Activated CD8-positive, alpha-beta memory T cell treated with anti-CD3 and anti-CD28 coated beads for 1 hour (primary cell): ENCODE measurements at regions not wholly inside any gene's neighbourhood (a gene's known extent, or its start where the extent isn't known, plus 50 kb on each side); places are given as distances from the start of the nearest gene placed in this dataset.
"Not testable (repeated sequence)": the region's sequence is repeated elsewhere in the genome, so short reads cannot be mapped to it uniquely, and the experiment has no call there.

Experiments used
- DNase-seq, 2 donors: peaks; one replicate each; pipeline ENCODE4 v3.0.0-alpha.2; 2020; ENCODE audit warnings: low read depth in 1 of 2; ENCODE audit errors: extremely low read depth in 1 of 2

DNA sequence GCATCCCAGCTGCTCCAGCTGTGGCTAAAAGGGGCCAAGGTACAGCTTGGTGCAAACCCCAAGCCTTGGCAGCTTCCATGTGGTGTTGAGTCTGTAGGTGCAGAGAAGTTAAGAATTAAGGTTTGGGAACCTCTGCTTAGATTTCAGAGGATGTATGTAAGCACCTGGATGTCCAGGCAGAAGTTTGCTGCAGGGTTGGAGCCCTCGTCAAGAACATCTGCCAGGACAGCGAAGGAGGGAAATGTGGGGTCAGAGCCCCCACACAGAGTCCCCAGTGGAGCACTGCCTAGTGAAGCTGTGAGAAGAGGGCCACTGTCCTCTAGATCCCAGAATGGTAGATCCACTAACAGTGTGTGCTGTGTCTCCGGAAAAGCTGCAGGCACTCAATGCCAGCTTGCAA is 236.2 kb upstream of the ADRA1B start:
- no peak for DNase-seq

DNA sequence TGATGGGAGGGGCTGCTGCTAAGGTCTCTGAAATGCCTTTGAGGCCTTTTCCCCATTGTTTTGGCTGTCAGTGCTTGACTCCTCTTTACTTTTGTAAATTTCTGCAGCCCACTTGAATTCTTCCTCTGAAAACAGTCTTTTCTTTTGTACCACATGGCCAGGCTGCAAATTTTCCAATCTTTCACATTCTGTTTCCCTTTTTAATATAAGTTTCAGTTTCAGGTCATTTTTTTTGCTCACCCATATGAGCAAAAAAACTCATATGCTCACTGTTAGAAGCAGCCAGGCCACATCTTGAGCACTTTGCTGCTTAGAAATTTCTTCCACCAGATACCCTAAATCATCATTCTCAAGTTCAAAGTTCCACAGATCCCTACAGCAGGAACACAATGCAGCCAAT is 234.6 kb upstream of the ADRA1B start:
- DNase-seq = no peak

DNA sequence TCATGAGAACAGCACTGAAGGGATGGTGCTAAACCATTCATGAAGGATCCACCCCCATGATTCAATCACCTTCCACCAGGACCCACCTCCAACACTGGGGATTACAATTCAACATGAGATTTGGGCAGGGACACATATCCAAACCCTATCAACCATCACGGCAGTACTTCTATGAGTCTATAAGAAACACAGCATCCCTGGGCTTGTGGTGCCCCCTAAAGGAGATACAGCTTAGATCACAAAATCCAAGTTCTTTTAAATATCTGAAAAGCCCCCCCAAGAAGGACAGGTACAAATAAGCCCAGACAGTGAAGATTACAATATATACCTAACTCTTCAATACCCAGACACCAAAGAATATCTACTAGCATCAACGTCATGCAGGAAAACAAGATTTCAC is 233.7 kb upstream of the ADRA1B start:
- no peak for DNase-seq

DNA sequence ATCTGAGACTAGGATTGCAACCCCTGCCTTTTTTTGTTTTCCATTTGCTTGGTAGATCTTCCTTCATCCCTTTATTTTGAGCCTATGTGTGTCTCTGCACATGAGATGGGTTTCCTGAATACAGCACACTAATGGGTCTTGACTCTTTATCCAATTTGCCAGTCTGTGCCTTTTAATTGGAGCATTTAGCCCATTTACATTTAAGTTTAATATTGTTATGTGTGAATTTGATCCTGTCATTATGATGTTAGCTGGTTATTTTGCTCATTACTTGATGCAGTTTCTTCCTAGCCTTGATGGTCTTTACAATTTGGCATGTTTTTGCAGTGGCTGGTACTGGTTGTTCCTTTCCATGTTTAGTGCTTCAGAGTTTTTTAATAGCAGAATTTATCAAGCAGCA is 228.4 kb upstream of the ADRA1B start:
- DNase-seq = not testable (repeated sequence)

DNA sequence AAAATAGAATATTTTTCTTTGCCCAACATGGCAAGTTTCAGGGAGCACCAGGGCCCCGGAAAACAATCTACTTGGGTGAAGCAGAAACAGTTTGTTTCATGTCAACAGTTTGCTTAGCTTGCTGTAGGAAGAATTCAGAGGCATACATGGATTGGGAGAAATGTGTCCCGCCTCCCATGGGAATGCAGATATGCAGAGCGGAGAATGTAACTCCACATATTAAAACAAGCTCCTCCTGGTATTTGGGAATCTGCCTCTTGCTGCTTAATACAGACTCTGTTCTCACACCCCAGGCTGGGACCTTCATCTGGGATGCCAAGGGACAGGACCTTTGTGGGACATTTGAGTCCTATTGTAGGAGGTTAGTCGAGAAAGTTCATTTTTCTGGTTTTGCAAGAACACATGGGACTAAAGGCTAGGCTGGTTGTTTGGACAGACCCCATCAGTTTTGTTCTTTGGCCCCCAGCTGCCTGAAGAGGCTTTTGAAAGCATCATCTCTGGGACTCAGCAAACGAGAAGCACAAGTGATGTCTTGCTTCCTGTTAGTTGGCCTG is 220.5 kb upstream of the ADRA1B start:
- DNase-seq = no peak

DNA sequence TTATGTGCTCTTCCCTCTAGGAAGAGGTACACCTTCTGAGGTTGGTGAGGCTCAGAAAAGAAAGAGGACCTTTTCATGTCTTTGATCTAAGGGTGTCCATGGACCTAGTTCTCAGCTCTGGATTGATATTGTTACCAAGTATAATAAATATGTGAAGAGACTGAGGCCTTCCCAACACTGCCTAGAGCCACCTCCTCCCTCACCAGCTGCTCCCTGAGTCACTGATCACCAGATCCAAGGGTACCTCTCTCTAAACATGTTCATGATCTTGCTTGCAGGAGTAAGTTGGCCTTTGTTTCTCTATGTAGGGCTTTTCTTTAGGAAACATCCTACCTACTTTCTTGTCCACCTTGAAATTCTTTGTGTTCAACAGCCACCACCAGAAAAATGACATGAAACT is 218.8 kb upstream of the ADRA1B start:
- no peak for DNase-seq

DNA sequence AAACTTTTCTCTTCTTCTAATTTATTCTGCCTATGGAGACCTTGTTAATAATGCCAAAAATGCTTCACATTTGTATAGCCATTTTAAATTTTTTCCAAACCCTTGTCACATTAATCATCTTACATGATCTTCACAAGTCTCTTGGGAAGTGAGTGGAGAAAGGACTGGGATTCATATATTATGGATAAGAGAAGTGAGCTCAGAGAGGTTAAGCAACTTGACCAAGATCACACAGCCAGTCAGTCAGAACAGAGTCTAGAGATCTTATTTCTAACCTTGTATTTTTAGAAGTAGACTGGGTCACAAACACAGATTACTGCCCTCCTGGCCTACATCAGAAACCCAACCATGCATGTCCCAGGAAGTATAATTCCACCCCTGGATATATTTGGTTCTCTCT is 218.0 kb upstream of the ADRA1B start:
- DNase-seq = no peak

DNA sequence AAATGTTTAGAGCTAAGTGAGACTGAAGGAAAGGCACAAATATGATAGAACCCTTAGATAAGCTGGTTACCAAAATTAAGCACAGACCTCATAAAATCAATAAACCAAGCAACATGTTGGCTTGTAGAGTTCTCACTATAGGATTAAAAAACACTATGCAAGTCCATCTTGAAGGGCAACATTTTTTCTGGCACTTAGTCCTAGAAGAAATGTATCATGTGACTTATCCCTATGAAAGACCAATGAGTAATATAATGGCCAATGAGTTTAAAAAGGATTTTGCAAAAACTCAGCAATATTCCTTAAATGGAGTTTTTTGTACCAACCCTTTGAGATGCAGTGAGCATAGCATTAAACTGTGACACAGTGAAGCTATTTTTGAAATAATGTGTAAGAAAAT is 216.3 kb upstream of the ADRA1B start:
- no peak for DNase-seq

DNA sequence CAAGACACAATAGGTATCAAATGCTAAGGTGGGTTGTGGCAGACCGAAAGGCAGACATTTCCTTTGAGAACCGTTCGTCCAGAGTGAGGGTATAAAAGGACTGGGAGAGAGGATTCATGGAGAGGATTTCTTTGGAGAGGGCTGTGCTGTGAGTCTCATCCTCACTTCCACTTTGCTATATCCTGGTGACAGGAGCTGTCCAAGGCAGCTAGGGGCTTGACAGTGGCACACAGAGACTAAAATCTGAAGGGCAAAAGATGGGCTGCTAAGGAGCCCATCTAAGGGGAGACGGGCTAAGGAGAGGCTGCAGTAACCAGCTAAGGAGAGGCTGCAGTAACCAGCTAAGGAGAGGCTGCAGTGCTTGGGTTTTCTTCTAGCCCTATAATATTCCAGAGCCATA is 214.0 kb upstream of the ADRA1B start:
- DNase-seq = no peak

DNA sequence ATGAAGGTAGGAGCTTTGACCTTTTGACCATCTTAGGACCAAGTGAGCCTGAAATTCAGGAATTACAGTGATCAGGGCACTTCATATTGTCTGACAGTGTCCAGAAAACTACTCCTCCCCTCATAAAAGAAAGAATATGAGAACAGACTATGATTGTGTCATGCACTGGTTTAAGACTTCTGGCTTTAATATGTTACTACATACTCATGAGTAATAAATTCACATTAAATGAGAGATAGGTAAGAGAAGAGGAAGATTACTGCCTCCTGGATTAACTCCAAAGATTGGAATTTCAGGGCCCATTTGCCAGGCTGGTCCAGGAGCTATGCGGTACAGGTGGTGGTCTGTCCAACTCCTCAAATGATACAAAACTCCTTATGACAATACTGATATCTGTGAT is 213.5 kb upstream of the ADRA1B start:
- no peak for DNase-seq

DNA sequence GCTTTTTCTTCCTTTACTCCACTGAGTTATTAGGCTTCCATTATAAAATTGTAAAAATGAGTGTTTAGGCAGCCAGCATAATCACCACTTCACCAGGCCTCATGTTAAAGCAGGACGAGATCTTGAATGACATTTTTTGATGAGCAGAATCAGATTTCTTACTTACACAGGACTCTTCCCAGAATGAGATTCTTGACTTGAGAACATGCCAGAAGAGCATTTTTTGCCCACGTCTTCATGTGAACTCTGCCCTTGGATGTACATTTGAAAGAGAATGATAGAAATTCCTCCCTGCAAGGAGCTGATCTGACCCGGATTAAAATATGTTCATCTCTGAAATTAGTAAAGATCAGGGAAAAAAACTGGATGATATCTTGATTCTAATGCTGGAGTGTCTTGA is 212.1 kb upstream of the ADRA1B start:
- no peak for DNase-seq

DNA sequence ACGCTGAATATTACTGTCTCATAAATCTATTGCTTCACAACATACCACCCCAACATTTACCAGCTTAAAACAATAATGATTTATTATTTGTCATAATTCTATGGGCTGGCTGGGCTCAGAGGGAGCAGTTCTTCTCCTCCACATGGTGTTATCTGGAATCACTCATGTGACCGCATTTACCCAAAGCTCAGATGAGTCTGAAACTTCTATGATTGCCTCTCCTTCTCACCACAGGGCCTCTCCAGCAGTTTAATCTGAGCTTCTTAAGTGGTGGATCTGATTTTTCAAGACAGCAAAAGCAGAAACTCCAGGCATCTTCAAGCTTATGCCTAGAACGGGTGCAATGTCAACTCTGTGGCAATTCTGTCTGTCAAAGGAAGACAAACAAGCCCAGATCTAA is 210.3 kb upstream of the ADRA1B start:
- no peak for DNase-seq

DNA sequence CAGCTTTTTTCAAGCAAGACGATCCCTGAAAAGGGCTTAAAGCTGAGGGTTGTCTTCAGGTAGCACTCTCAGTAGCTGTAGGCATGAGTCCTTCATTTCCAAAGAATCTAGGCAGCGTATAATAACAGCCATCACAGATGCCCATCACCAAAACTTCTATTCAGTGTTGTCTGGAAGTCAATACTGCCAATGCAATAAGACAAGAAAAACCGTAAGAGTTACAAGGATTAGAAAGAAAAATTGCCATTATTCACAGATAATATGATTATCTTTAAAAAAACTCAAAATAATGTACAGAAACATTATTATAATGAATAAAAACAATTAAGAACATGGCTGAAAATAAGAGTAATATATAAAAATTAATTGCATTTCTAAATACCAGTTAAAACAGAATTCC is 208.2 kb upstream of the ADRA1B start:
- no peak for DNase-seq

DNA sequence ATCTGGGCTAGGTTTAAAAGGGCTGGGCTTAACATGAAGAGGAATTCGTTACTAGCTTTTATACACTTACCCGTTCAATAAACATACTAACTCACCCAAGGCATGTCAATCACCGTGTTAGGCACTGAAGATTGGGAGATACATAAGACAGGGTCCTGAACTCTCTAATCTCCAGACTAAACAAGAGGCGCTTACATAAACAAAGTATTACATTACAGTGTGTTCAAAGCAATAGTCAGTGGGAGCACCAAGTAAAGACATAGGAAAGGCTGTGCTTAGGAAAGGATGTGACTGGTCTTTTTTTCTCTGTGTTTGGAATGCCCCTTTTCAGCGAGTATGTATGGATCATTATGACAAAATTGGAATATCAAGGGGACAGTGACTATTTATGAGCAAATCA is 203.6 kb upstream of the ADRA1B start:
- DNase-seq = no peak

DNA sequence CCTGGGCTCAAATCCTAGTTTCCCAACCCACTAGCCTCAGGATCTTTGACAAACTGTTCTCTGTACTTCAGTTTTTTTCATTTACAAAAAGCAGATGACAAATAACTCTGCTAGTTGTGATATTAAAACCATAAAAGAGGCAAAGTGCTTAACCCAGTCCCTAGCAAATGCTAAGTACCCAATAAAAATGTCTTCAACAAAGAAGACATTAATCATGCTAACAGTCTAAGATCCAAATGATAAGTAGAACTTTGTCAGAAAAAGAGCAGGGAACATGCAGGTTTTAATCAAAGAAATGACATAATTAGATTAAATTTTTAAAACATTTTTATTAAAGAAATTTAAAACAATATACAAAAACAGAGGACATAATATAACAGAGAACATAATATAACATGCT is 203.0 kb upstream of the ADRA1B start:
- DNase-seq = no peak

DNA sequence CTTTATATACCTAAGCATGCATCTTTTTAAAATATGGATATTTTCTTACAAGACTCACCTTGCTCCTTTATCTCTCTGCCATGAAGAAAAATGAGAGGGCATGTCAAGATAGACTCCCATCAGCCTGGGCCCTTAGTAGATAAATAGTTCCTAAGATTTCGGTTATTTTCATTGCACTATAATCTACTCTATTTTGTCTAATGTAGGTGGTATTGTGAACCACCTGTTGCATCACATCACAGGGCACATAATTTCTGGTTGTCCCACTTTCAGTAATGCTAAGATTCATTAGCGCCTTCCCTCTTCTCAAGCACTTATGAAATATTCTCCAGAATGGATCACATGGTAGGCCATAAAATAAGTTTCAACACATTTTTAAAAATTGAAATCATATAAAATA is 202.5 kb upstream of the ADRA1B start:
- no peak for DNase-seq

DNA sequence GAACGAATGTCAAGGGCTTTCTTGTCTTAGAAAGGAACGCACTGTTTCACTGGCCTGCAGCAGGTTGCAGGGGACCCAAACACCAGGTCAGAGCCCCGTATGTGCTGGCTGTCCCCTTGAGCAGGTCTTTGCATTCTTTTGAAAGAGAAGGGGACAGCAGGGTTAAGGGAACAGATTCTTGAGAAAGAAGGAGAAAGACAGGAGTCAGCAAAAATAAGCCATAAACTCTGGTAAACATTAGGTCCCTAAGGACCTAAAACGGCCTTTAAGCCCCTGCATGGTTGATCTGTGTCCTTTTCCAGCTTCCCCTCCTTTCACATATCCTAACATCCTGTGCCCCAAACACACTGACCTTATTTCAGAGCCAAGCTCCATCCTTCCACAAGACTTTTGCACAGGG is 190.8 kb upstream of the ADRA1B start:
- DNase-seq = no peak

DNA sequence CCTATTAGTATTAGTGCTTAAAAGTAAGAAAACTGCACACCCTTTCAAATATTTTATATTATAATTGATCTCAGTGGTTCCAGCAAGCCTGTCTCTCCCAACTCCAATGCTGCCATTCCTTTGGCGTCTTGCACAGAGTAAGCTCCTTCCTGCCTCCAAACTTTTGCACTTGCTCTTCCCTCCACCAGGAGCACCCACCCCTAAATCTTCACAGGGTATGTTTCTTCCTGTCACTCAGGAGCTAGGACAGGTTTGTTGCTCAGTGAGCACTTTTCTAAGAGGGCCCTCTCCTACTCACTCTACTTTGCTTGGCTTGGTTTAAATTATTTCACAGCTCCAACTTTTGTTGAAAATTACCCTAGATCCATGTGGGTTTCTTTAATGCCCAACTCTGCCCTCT is 189.1 kb upstream of the ADRA1B start:
- no peak for DNase-seq

DNA sequence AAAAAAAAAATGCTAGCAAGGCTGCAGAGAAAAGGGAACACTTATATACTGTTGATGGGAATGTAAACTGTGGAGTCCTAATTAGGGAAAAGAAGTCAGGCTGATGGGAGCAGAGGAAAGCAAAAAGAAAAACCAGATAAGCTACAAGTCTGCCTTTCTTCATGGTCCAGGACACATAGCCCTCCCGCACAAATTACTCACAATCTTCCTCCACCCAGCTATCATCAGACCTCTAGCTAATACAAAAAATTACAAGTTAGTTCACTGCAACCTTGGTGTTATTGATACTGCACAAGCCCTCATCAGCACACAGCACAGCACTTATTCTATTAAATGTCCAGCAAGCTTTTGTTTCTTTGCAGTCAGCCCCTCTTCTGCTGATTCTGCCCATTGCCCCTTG is 186.0 kb upstream of the ADRA1B start:
- DNase-seq = no peak

DNA sequence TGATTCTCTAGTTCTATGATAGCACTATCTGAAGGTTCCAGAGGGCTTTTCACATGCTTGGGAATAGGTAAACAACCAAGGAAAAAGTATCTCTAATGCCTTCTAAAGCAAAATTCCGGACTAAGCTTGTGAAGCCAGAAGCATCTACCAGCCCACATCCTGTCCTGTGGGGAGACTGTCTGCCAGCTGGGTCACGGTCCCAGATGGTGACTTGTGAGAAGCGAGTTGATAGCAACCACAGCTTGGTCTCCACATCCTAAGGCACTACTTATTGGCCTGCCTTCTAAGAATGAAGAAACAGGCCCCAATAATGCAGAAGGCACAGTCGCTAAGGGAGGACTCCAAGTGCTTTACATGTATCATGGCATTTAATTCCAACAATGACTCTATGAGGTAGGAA is 184.1 kb upstream of the ADRA1B start:
- DNase-seq = no peak

DNA sequence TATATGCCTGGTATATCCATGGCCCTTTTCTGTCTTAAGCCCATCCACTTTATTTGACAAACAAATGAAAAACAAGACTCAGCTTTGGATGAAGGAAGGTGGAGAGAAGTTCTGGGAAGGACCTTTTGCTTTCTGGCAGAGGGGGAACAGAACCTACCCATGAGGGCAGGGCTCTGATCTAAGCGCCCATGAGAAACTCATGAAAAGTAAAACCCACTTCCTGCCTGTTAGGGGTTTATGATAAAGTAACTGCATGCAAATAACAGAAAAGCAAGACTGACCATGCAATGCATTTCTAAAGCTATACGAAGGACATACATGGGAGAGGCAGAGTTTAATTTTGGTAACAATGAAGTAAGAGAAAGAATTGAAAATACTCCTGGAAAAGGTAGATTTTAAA is 181.9 kb upstream of the ADRA1B start:
- no peak for DNase-seq

DNA sequence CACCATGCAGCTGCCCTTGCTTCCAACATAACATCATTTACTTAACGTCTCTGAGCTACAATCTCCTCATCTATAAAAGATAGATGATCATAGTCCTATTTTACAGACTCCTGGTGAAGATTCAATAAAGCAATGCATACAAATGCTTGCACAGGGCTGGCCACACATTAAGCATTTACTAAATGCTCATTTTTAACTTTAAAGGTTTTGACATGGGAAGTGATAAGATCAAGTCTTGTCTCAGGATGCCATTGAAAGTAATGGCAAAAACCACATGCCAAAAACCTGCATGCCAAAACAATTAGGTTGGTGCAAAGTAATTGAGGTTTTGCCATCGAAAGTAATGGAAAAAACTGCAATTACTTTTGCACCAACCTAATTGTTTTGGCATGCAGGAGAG is 181.2 kb upstream of the ADRA1B start:
- no peak for DNase-seq

DNA sequence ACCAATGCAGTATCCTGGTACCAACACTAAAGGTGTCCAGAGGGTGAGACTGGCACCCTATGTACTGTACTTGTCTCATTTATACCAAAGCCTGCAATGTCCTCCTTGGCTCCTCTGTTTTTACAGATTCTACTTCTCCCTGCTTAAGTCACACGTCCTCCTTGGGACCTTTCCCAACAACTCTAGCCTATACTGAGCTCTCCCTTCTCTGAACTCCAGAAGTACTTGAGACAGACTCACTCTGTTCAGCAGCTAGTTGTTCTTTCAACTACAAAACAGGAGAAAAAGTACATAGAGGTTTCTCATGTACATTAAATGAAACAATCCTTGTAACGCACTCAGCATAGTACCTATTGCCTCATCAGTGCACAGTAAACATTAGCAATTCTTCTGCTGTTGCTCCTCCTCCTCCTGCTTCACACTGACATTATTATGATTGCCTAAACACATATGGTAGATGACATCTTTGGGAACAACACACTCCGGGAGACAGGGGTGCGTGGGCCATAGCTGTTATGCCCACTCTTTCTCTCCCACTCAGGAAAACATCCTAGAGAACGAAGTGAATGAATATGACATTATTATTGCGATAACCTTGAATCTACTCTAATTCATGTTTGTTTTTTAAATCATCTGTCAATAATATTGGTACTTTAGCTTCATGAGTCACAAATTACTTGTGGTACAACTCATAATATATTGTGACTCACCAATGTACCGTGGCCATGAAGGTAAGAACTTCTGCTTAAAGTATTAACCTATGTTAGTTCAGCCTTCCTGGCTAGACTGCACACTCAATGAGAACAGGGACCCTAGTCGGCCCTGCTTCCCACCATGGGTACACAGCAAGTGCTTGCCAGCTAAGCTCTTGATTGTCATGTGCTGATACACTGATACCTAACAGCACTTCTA is 180.3 kb upstream of the ADRA1B start:
- DNase-seq = no peak
